ENCODE measurements at regions not wholly inside any gene's neighbourhood (a gene's known extent, or its start where the extent isn't known, plus 50 kb on each side); places are given as distances from the start of the nearest gene placed in this dataset.
"Not testable (repeated sequence)": the region's sequence is repeated elsewhere in the genome, so short reads cannot be mapped to it uniquely, and the experiment has no call there.

GRCh38 chr1:238451781-238452310 is 561.1 kb upstream of the ZP4 start:
- DNase-seq (ENCODE audit: low spot score), result no peak
- in situ Hi-C loops (cut with MboI; ENCODE audit: low sequenced_read_pairs, unreplicated experiment), result no loop called here
- TF ChIP-seq CTCF (IDR thresholded peaks at IDR 0.05; ENCODE audit: borderline replicate concordance, control extremely low read depth, extremely low read depth, insufficient read depth, missing control alignments), result no peak

GRCh38 chr1:238450976-238451375 is 560.3 kb upstream of the ZP4 start:
- in situ Hi-C loops (cut with MboI; ENCODE audit: low sequenced_read_pairs, unreplicated experiment), result no loop called here
- no peak for TF ChIP-seq CTCF (IDR thresholded peaks at IDR 0.05; ENCODE audit: borderline replicate concordance, control extremely low read depth, extremely low read depth, insufficient read depth, missing control alignments)
- DNase-seq (ENCODE audit: low spot score), result no peak

- in situ Hi-C loops (cut with MboI; ENCODE audit: low sequenced_read_pairs, unreplicated experiment), result no loop called here
- no peak for TF ChIP-seq CTCF (IDR thresholded peaks at IDR 0.05; ENCODE audit: borderline replicate concordance, control extremely low read depth, extremely low read depth, insufficient read depth, missing control alignments)
- no peak for DNase-seq (ENCODE audit: low spot score)
Observed at GRCh38 chr1:238443687-238444086, 553.0 kb upstream of the ZP4 start.

GRCh38 chr1:238439511-238439910 is 548.8 kb upstream of the ZP4 start:
- in situ Hi-C loops (cut with MboI; ENCODE audit: low sequenced_read_pairs, unreplicated experiment), result no loop called here
- DNase-seq (ENCODE audit: low spot score), result no peak
- TF ChIP-seq CTCF (IDR thresholded peaks at IDR 0.05; ENCODE audit: borderline replicate concordance, control extremely low read depth, extremely low read depth, insufficient read depth, missing control alignments), result no peak

GRCh38 chr1:238438311-238439270 is 547.9 kb upstream of the ZP4 start:
- no peak for DNase-seq (ENCODE audit: low spot score)
- in situ Hi-C loops (cut with MboI; ENCODE audit: low sequenced_read_pairs, unreplicated experiment), result no loop called here
- TF ChIP-seq CTCF (IDR thresholded peaks at IDR 0.05; ENCODE audit: borderline replicate concordance, control extremely low read depth, extremely low read depth, insufficient read depth, missing control alignments), result no peak

GRCh38 chr1:238429703-238430102 is 539.0 kb upstream of the ZP4 start:
- in situ Hi-C loops (cut with MboI; ENCODE audit: low sequenced_read_pairs, unreplicated experiment), result not testable (repeated sequence)

GRCh38 chr1:238419209-238419608 is 528.5 kb upstream of the ZP4 start:
- in situ Hi-C loops (cut with MboI; ENCODE audit: low sequenced_read_pairs, unreplicated experiment), result no loop called here
- no peak for DNase-seq (ENCODE audit: low spot score)
- no peak for TF ChIP-seq CTCF (IDR thresholded peaks at IDR 0.05; ENCODE audit: borderline replicate concordance, control extremely low read depth, extremely low read depth, insufficient read depth, missing control alignments)

More at GRCh38 chr1:238429703-238430102, 539.0 kb upstream of the ZP4 start:
- DNase-seq (ENCODE audit: low spot score), result not testable (repeated sequence)

Measured in GM13976 (cell line).